ENCODE measurements at regions not wholly inside any gene's neighbourhood (a gene's known extent, or its start where the extent isn't known, plus 50 kb on each side); places are given as distances from the start of the nearest gene placed in this dataset.

- no peaks in the 10 kb centered on the region for H3K9me3 ChIP-seq (ENCODE audit: control insufficient read depth in 3 of 3, low read length in 3 of 3)
- no peak overlapping the region for H3K27ac ChIP-seq (ENCODE audit: low read depth, low read length)
- no peaks in the 10 kb centered on the region for H3K36me3 ChIP-seq (ENCODE audit: control insufficient read depth in 3 of 3, insufficient read depth in 3 of 3, low read length in 3 of 3)
- H3K4me3 ChIP-seq (ENCODE audit: low read length in 3 of 3): no peak overlapping the region
- no peaks in the 10 kb centered on the region for H3K27me3 ChIP-seq (ENCODE audit: control insufficient read depth in 3 of 3, insufficient read depth in 3 of 3, low read length in 3 of 3)
- peaks cover 7 to 12% (median 8%) of the 10 kb centered on the region in 3 donors for H3K4me1 ChIP-seq (ENCODE audit: control insufficient read depth in 3 of 3, insufficient read depth in 3 of 3, low read length in 3 of 3)
- H3K9ac ChIP-seq (ENCODE audit: low read depth in 1 of 3, low read length in 3 of 3): no peak overlapping the region
Measured at GRCh38 chr4:153113061-153113837, 91.0 kb upstream of the TRIM2 start.

GRCh38 chr4:153113838-153114105, 90.5 kb upstream of the TRIM2 start:
- H3K27me3 ChIP-seq (ENCODE audit: control insufficient read depth in 3 of 3, insufficient read depth in 3 of 3, low read length in 3 of 3): no peaks in the 10 kb centered on the region
- H3K9me3 ChIP-seq (ENCODE audit: control insufficient read depth in 3 of 3, low read length in 3 of 3): no peaks in the 10 kb centered on the region
- H3K9ac ChIP-seq (ENCODE audit: low read depth in 1 of 3, low read length in 3 of 3): no peak overlapping the region
- no peak overlapping the region for H3K4me3 ChIP-seq (ENCODE audit: low read length in 3 of 3)
- no peak overlapping the region for H3K27ac ChIP-seq (ENCODE audit: low read depth, low read length)
- peaks cover 7 to 12% (median 8%) of the 10 kb centered on the region in 3 donors for H3K4me1 ChIP-seq (ENCODE audit: control insufficient read depth in 3 of 3, insufficient read depth in 3 of 3, low read length in 3 of 3)
- no peaks in the 10 kb centered on the region for H3K36me3 ChIP-seq (ENCODE audit: control insufficient read depth in 3 of 3, insufficient read depth in 3 of 3, low read length in 3 of 3)

GRCh38 chr4:153114771-153115321, 89.4 kb upstream of the TRIM2 start:
- Histone ChIP-seq H3K27ac (ENCODE audit: low read depth, low read length) (no peak overlapping the region), H3K9ac (ENCODE audit: low read depth in 1 of 3, low read length in 3 of 3) (no peak overlapping the region), H3K27me3 (ENCODE audit: control insufficient read depth in 3 of 3, insufficient read depth in 3 of 3, low read length in 3 of 3) (no peaks in the 10 kb centered on the region)

GRCh38 chr4:153115322-153116290, 88.6 kb upstream of the TRIM2 start:
- Histone ChIP-seq H3K4me1 (ENCODE audit: control insufficient read depth in 3 of 3, insufficient read depth in 3 of 3, low read length in 3 of 3) (peaks cover 7 to 12% (median 8%) of the 10 kb centered on the region in 3 donors), H3K27me3 (ENCODE audit: control insufficient read depth in 3 of 3, insufficient read depth in 3 of 3, low read length in 3 of 3) (no peaks in the 10 kb centered on the region), H3K4me3 (ENCODE audit: low read length in 3 of 3) (peak overlapping the region in 2 of 3 donors; percentile 40 to 54), H3K36me3 (ENCODE audit: control insufficient read depth in 3 of 3, insufficient read depth in 3 of 3, low read length in 3 of 3) (no peaks in the 10 kb centered on the region), H3K9me3 (ENCODE audit: control insufficient read depth in 3 of 3, low read length in 3 of 3) (no peaks in the 10 kb centered on the region), H3K27ac (ENCODE audit: low read depth, low read length) (peak overlapping the region; percentile 26), H3K9ac (ENCODE audit: low read depth in 1 of 3, low read length in 3 of 3) (peak overlapping the region in 1 of 3 donors; percentile 22)

More at GRCh38 chr4:153114771-153115321, 89.4 kb upstream of the TRIM2 start:
- Histone ChIP-seq H3K4me1 (ENCODE audit: control insufficient read depth in 3 of 3, insufficient read depth in 3 of 3, low read length in 3 of 3) (peaks cover 7 to 12% (median 8%) of the 10 kb centered on the region in 3 donors), H3K36me3 (ENCODE audit: control insufficient read depth in 3 of 3, insufficient read depth in 3 of 3, low read length in 3 of 3) (no peaks in the 10 kb centered on the region), H3K4me3 (ENCODE audit: low read length in 3 of 3) (peak overlapping the region in 1 of 3 donors; percentile 6), H3K9me3 (ENCODE audit: control insufficient read depth in 3 of 3, low read length in 3 of 3) (no peaks in the 10 kb centered on the region)

- H3K9me3 ChIP-seq (ENCODE audit: control insufficient read depth in 3 of 3, low read length in 3 of 3): no peaks in the 10 kb centered on the region
- no peaks in the 10 kb centered on the region for H3K36me3 ChIP-seq (ENCODE audit: control insufficient read depth in 3 of 3, insufficient read depth in 3 of 3, low read length in 3 of 3)
- peak overlapping the region in 1 of 3 donors; percentile 3 for H3K9ac ChIP-seq (ENCODE audit: low read depth in 1 of 3, low read length in 3 of 3)
- H3K4me3 ChIP-seq (ENCODE audit: low read length in 3 of 3): no peak overlapping the region
- H3K27me3 ChIP-seq (ENCODE audit: control insufficient read depth in 3 of 3, insufficient read depth in 3 of 3, low read length in 3 of 3): no peaks in the 10 kb centered on the region
- H3K4me1 ChIP-seq (ENCODE audit: control insufficient read depth in 3 of 3, insufficient read depth in 3 of 3, low read length in 3 of 3): peaks cover 7 to 12% (median 8%) of the 10 kb centered on the region in 3 donors
- H3K27ac ChIP-seq (ENCODE audit: low read depth, low read length): peak overlapping the region; percentile 26
Measured at GRCh38 chr4:153116291-153116680, 88.0 kb upstream of the TRIM2 start.

- H3K27ac ChIP-seq (ENCODE audit: low read depth, low read length): no peak overlapping the region
- H3K4me1 ChIP-seq (ENCODE audit: control insufficient read depth in 3 of 3, insufficient read depth in 3 of 3, low read length in 3 of 3): peaks cover 7 to 12% (median 8%) of the 10 kb centered on the region in 3 donors
- no peaks in the 10 kb centered on the region for H3K9me3 ChIP-seq (ENCODE audit: control insufficient read depth in 3 of 3, low read length in 3 of 3)
- H3K27me3 ChIP-seq (ENCODE audit: control insufficient read depth in 3 of 3, insufficient read depth in 3 of 3, low read length in 3 of 3): no peaks in the 10 kb centered on the region
- no peaks in the 10 kb centered on the region for H3K36me3 ChIP-seq (ENCODE audit: control insufficient read depth in 3 of 3, insufficient read depth in 3 of 3, low read length in 3 of 3)
- H3K9ac ChIP-seq (ENCODE audit: low read depth in 1 of 3, low read length in 3 of 3): peak overlapping the region in 1 of 3 donors; percentile 3
- no peak overlapping the region for H3K4me3 ChIP-seq (ENCODE audit: low read length in 3 of 3)
Measured at GRCh38 chr4:153116801-153117200, 87.4 kb upstream of the TRIM2 start.

GRCh38 chr4:153117554-153117953, 86.7 kb upstream of the TRIM2 start:
- Histone ChIP-seq H3K27me3 (ENCODE audit: control insufficient read depth in 3 of 3, insufficient read depth in 3 of 3, low read length in 3 of 3) (no peaks in the 10 kb centered on the region), H3K9me3 (ENCODE audit: control insufficient read depth in 3 of 3, low read length in 3 of 3) (no peaks in the 10 kb centered on the region), H3K27ac (ENCODE audit: low read depth, low read length) (no peak overlapping the region), H3K9ac (ENCODE audit: low read depth in 1 of 3, low read length in 3 of 3) (no peak overlapping the region), H3K4me3 (ENCODE audit: low read length in 3 of 3) (no peak overlapping the region), H3K4me1 (ENCODE audit: control insufficient read depth in 3 of 3, insufficient read depth in 3 of 3, low read length in 3 of 3) (peaks cover 7 to 12% (median 8%) of the 10 kb centered on the region in 3 donors), H3K36me3 (ENCODE audit: control insufficient read depth in 3 of 3, insufficient read depth in 3 of 3, low read length in 3 of 3) (no peaks in the 10 kb centered on the region)

- Histone ChIP-seq H3K4me3 (ENCODE audit: low read length in 3 of 3) (no peak overlapping the region), H3K27ac (ENCODE audit: low read depth, low read length) (no peak overlapping the region), H3K27me3 (ENCODE audit: control insufficient read depth in 3 of 3, insufficient read depth in 3 of 3, low read length in 3 of 3) (no peaks in the 10 kb centered on the region), H3K4me1 (ENCODE audit: control insufficient read depth in 3 of 3, insufficient read depth in 3 of 3, low read length in 3 of 3) (peaks cover 7 to 12% (median 8%) of the 10 kb centered on the region in 3 donors), H3K9me3 (ENCODE audit: control insufficient read depth in 3 of 3, low read length in 3 of 3) (no peaks in the 10 kb centered on the region), H3K36me3 (ENCODE audit: control insufficient read depth in 3 of 3, insufficient read depth in 3 of 3, low read length in 3 of 3) (no peaks in the 10 kb centered on the region), H3K9ac (ENCODE audit: low read depth in 1 of 3, low read length in 3 of 3) (no peak overlapping the region)
Measured at GRCh38 chr4:153119626-153120025, 84.6 kb upstream of the TRIM2 start.

GRCh38 chr4:153120235-153120634, 84.0 kb upstream of the TRIM2 start:
- Histone ChIP-seq H3K36me3 (ENCODE audit: control insufficient read depth in 3 of 3, insufficient read depth in 3 of 3, low read length in 3 of 3) (no peaks in the 10 kb centered on the region), H3K4me1 (ENCODE audit: control insufficient read depth in 3 of 3, insufficient read depth in 3 of 3, low read length in 3 of 3) (peaks cover 5 to 8% (median 5%) of the 10 kb centered on the region in 3 donors), H3K9me3 (ENCODE audit: control insufficient read depth in 3 of 3, low read length in 3 of 3) (no peaks in the 10 kb centered on the region), H3K4me3 (ENCODE audit: low read length in 3 of 3) (no peak overlapping the region), H3K27ac (ENCODE audit: low read depth, low read length) (no peak overlapping the region), H3K27me3 (ENCODE audit: control insufficient read depth in 3 of 3, insufficient read depth in 3 of 3, low read length in 3 of 3) (no peaks in the 10 kb centered on the region), H3K9ac (ENCODE audit: low read depth in 1 of 3, low read length in 3 of 3) (no peak overlapping the region)
